NB4 (cell line): ENCODE measurements at regions not wholly inside any gene's neighbourhood (a gene's known extent, or its start where the extent isn't known, plus 50 kb on each side); places are given as distances from the start of the nearest gene placed in this dataset.
"Not testable (repeated sequence)": the region's sequence is repeated elsewhere in the genome, so short reads cannot be mapped to it uniquely, and the experiment has no call there.

Experiments
- DNase-seq: peaks from one replicate; pipeline ENCODE4 v3.0.0; 2010; ENCODE audit warnings: low read depth
- H3K4me3 ChIP-seq: one replicate; pipeline ENCODE4 v1.5.1; 2011; ENCODE audit warnings: mild to moderate bottlenecking, low read depth, low read length, moderate library complexity
- MYC ChIP-seq: IDR thresholded peaks from 2 replicates; pipeline ENCODE4 v1.6.1; 2011; ENCODE audit warnings: low read depth, low read length
- POLR2A ChIP-seq: IDR thresholded peaks from 2 replicates; pipeline ENCODE4 v1.6.1; 2011; ENCODE audit warnings: mild to moderate bottlenecking; ENCODE audit not compliant: insufficient read length; ENCODE audit errors: extremely low read depth
- TF ChIP-seq, protein P1 (sequence below): IDR thresholded peaks from one replicate; pipeline ENCODE4 v1.5.1; 2012; ENCODE audit warnings: low read depth, low read length
- TF ChIP-seq, protein P2 (sequence below): IDR thresholded peaks from 2 replicates; pipeline ENCODE4 v1.6.1; 2011; ENCODE audit warnings: low read depth, low read length

DNA sequence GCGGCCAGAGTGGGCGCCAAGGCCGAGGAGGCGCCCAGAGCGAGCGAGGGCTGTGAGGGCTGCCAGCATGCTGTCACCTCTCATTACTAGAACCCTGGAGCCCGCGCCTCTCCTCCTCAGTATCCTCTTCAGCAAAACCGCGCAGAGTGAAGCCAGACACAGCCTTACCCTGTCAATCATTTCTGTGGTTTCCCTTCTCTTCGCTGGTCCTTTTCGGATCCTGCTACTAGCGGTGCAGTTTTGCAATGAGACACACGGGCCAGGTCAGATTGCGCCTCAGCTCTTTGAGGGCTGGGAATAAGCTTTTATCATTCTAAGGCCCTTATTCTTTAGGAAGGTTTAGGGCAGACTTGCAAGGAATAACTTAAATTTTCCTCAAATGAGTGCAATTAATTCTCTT, 55.5 kb upstream of the FAM171A1 start:
- DNase-seq: peak; percentile 52
- TF ChIP-seq, protein P1, sequence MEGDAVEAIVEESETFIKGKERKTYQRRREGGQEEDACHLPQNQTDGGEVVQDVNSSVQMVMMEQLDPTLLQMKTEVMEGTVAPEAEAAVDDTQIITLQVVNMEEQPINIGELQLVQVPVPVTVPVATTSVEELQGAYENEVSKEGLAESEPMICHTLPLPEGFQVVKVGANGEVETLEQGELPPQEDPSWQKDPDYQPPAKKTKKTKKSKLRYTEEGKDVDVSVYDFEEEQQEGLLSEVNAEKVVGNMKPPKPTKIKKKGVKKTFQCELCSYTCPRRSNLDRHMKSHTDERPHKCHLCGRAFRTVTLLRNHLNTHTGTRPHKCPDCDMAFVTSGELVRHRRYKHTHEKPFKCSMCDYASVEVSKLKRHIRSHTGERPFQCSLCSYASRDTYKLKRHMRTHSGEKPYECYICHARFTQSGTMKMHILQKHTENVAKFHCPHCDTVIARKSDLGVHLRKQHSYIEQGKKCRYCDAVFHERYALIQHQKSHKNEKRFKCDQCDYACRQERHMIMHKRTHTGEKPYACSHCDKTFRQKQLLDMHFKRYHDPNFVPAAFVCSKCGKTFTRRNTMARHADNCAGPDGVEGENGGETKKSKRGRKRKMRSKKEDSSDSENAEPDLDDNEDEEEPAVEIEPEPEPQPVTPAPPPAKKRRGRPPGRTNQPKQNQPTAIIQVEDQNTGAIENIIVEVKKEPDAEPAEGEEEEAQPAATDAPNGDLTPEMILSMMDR: no peak
- TF ChIP-seq MYC: no peak
- TF ChIP-seq POLR2A: no peak
- TF ChIP-seq, protein P2, sequence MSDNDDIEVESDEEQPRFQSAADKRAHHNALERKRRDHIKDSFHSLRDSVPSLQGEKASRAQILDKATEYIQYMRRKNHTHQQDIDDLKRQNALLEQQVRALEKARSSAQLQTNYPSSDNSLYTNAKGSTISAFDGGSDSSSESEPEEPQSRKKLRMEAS: no peak
- H3K4me3 ChIP-seq: no peak overlapping the region

DNA sequence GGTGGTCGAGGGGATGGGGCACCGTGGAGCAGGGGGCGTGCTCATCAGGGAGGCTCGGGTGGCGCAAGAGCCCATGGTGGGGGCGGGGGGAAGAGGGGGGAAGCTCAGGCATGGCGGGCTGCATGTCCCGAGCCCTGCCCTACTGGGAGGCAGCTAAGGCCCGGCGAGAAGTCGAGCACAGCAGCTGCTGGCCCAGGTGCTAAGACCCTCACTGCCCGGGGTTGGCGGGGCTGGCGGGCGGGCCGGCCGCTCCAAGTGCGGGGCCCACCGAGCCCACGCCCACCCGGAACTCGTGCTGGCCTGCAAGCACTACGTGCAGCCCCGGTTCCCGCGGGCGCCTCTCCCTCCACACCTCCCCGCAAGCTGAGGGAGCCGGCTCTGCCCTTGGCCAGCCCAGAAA, 55.0 kb upstream of the FAM171A1 start:
- DNase-seq: no peak
- TF ChIP-seq, protein P2: no peak
- TF ChIP-seq POLR2A: no peak
- no peak for TF ChIP-seq MYC
- TF ChIP-seq, protein P1: no peak
- no peak overlapping the region for H3K4me3 ChIP-seq

DNA sequence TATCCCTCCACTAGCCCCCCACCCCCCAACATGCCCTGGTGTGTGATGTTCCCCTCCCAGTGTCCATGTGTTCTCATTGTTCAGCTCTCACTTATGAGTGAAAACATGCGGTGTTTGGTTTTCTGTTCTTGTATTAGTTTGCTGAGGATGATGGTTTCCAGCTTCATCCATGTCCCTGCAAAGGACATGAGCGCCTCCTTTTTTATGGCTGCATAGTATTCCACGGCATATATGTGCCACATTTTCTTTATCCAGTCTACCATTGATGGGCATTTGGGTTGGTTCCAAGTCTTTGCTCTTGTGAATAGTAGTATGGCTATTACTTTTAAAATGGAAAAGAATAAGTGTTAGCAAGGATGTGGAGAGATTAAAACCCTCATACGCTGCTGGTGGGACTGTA, 50.8 kb upstream of the FAM171A1 start:
- DNase-seq, H3K4me3 ChIP-seq: not testable (repeated sequence)
